Right lobe of liver (tissue), 4 donors: ENCODE measurements at regions not wholly inside any gene's neighbourhood (a gene's known extent, or its start where the extent isn't known, plus 50 kb on each side); places are given as distances from the start of the nearest gene placed in this dataset.

Experiments
- CTCF ChIP-seq, 4 donors: fragments of 200-600 bp in 3 of 4; fragments of 450-650 bp in 1 of 4; IDR thresholded peaks; one replicate each; pipeline versions ENCODE4 v1.5.1 to v1.8.0; 2016 to 2022; ENCODE audit warnings: antibody characterized with exemption in 4 of 4, mild to moderate bottlenecking in 2 of 4
- POLR2A ChIP-seq: fragments of 450-650 bp; IDR thresholded peaks from one replicate; pipeline ENCODE4 v1.6.1; 2017; ENCODE audit warnings: antibody characterized with exemption, mild to moderate bottlenecking
- donor health status: DM: no; HTN: no; CAD: no.
- donor health status: DM: no; HTN: no; CAD: no.
- donor health status: DM: no; HTN: yes; CAD: no.

GRCh38 chr11:33514079-33514925, 186.3 kb downstream of the C11orf91 start:
- TF ChIP-seq CTCF (IDR thresholded peaks at IDR 0.05) (no peak), POLR2A (no peak)
